Smooth muscle cell (in vitro differentiated cells): ENCODE measurements at regions not wholly inside any gene's neighbourhood (a gene's known extent, or its start where the extent isn't known, plus 50 kb on each side); places are given as distances from the start of the nearest gene placed in this dataset.

Experiments
- DNase-seq: peaks from one replicate; lab custom pipeline; 2025; ENCODE audit not compliant: unreplicated experiment; lab: John Stamatoyannopoulos, UW
- H2AFZ ChIP-seq: fragments of 200-600 bp; sonication (generic); 2 replicates; pipeline ENCODE4 v1.6.0; 2016; ENCODE audit warnings: antibody characterized with exemption, low read depth, mild to moderate bottlenecking
- H3F3A ChIP-seq: fragments of 200-600 bp; sonication (generic); 2 replicates; pipeline ENCODE4 v1.6.0; 2017; ENCODE audit warnings: antibody characterized with exemption, low read depth
- H3K27ac ChIP-seq: fragments of 200-600 bp; sonication (generic); 2 replicates; pipeline ENCODE4 v1.5.1; 2016; ENCODE audit warnings: low read depth, mild to moderate bottlenecking
- H3K27me3 ChIP-seq: fragments of 200-600 bp; sonication (generic); 2 replicates; pipeline ENCODE4 v1.6.1; 2016; ENCODE audit warnings: low read depth, mild to moderate bottlenecking
- H3K36me3 ChIP-seq: fragments of 200-600 bp; sonication (generic); 2 replicates; pipeline ENCODE4 v1.5.1; 2016; ENCODE audit warnings: low read depth
- H3K4me1 ChIP-seq: fragments of 200-600 bp; sonication (generic); 2 replicates; pipeline ENCODE4 v1.5.1; 2016; ENCODE audit warnings: low read depth
- H3K4me2 ChIP-seq: fragments of 200-600 bp; sonication (generic); 2 replicates; pipeline ENCODE4 v1.6.0; 2016; ENCODE audit warnings: mild to moderate bottlenecking
- H3K4me3 ChIP-seq: fragments of 200-600 bp; sonication (generic); 2 replicates; pipeline ENCODE4 v1.5.1; 2016; ENCODE audit warnings: mild to moderate bottlenecking
- H3K79me2 ChIP-seq: fragments of 200-600 bp; sonication (generic); 2 replicates; pipeline ENCODE4 v1.6.0; 2016; ENCODE audit warnings: low read depth, mild to moderate bottlenecking
- H3K9ac ChIP-seq: fragments of 200-600 bp; sonication (generic); 2 replicates; pipeline ENCODE4 v1.6.0; 2016; ENCODE audit warnings: low read depth
- H3K9me3 ChIP-seq: fragments of 200-600 bp; sonication (generic); replicated peaks from 2 replicates; pipeline ENCODE4 v1.5.1; 2016; ENCODE audit warnings: low read depth
- H4K20me1 ChIP-seq: fragments of 200-600 bp; sonication (generic); 2 replicates; pipeline ENCODE4 v1.6.0; 2016; ENCODE audit warnings: low read depth
- WGBS: methylation state at CpG from one replicate; pipeline ENCODE4 v1.1.7; 2016; ENCODE audit warnings: low lambda C conversion rate; 5-methylcytosine and 5-hydroxymethylcytosine counted together
- TF ChIP-seq, protein P1 (sequence below): fragments of 200-600 bp; sonication (generic); IDR thresholded peaks from 2 replicates; pipeline ENCODE4 v1.5.1; 2017; ENCODE audit warnings: borderline replicate concordance, mild to moderate bottlenecking, antibody characterized with exemption; ENCODE audit not compliant: insufficient read depth, poor library complexity, severe bottlenecking

DNA sequence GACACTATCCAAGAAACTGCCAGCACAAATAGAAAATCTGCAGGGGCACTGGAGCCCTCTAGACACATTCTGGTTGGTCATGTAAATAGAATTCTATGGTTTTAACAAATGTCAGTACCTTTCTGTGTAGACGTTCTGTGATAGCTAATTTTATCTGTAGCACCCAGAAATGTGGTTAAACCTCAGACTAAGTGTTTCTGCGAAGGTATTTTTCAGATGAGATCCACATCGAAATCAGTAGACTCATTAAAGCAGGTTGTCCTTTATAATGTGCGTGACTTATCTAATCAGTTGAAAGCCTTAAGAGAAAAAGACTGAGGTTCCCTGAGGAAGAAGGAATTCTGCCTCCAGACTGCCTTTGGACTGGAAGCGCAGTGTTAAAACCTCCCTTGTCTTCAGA, 922.9 kb downstream of the EFNB2 start:
- Histone ChIP-seq H3K4me1 (peaks cover 6% of the 10 kb centered on the region), H3K79me2 (no peaks in the 10 kb centered on the region), H2AFZ (no peak overlapping the region), H4K20me1 (no peaks in the 10 kb centered on the region), H3K27me3 (no peaks in the 10 kb centered on the region), H3K4me3 (no peak overlapping the region), H3F3A (no peaks in the 10 kb centered on the region), H3K36me3 (no peaks in the 10 kb centered on the region), H3K9me3 (no peaks in the 10 kb centered on the region), H3K9ac (no peak overlapping the region), H3K27ac (no peak overlapping the region), H3K4me2 (no peak overlapping the region)
- no peak for DNase-seq
- TF ChIP-seq, protein P1, sequence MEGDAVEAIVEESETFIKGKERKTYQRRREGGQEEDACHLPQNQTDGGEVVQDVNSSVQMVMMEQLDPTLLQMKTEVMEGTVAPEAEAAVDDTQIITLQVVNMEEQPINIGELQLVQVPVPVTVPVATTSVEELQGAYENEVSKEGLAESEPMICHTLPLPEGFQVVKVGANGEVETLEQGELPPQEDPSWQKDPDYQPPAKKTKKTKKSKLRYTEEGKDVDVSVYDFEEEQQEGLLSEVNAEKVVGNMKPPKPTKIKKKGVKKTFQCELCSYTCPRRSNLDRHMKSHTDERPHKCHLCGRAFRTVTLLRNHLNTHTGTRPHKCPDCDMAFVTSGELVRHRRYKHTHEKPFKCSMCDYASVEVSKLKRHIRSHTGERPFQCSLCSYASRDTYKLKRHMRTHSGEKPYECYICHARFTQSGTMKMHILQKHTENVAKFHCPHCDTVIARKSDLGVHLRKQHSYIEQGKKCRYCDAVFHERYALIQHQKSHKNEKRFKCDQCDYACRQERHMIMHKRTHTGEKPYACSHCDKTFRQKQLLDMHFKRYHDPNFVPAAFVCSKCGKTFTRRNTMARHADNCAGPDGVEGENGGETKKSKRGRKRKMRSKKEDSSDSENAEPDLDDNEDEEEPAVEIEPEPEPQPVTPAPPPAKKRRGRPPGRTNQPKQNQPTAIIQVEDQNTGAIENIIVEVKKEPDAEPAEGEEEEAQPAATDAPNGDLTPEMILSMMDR: no peak
- WGBS: 75% methylated on average over 5 of the region's 5 CpGs

DNA sequence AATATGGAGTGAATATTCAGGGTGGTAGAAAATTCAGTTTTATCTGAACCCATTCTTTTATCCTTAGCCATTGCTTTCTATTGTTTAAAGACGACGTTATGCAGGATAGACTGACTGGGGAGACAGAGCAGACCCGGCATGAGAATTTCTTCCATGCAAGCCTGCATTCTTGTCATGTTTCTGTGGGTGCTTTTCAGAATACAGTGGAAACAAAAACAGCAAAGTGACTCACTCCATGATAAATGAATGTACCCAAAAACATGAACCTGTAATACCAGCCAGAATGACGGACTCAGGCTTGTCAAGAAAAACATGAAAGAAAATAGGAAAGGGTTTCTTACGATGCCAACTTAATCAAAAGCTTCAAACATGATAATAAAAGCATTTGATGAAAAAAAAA, 924.0 kb downstream of the EFNB2 start:
- Histone ChIP-seq H4K20me1 (no peaks in the 10 kb centered on the region), H3K4me2 (peak overlapping the region; percentile 72), H2AFZ (no peak overlapping the region), H3K27me3 (no peaks in the 10 kb centered on the region), H3K4me1 (peaks cover 6% of the 10 kb centered on the region), H3K9ac (no peak overlapping the region), H3K4me3 (no peak overlapping the region), H3K36me3 (no peaks in the 10 kb centered on the region), H3K9me3 (no peaks in the 10 kb centered on the region), H3F3A (no peaks in the 10 kb centered on the region), H3K27ac (no peak overlapping the region), H3K79me2 (no peaks in the 10 kb centered on the region)
- DNase-seq: no peak
- TF ChIP-seq, protein P1: no peak
- 10% methylated on average over 5 of the region's 5 CpGs for WGBS

DNA sequence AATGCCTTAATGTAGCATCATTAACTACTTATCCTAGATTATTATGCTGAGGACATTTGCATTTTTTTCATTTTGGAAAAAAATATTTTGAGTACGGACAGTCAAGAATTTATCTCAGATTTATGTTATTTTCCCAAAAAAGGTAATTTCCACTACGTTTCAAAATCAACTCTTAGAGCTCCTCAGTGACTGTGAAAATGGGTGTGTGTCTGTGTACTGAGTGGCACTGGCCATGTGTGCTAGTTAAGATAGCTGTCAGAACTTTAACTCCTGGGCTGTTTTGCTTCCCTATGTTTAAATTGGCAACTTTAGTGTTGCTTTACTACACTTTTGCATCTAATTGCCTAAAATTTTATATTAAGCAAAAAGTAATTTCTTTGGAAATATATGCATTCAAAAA, 927.4 kb downstream of the EFNB2 start:
- no peaks in the 10 kb centered on the region for H4K20me1 ChIP-seq
- H3K36me3 ChIP-seq: no peaks in the 10 kb centered on the region
- no peak for DNase-seq
- no peak overlapping the region for H3K9ac ChIP-seq
- no peaks in the 10 kb centered on the region for H3K27me3 ChIP-seq
- TF ChIP-seq, protein P1: no peak
- H3F3A ChIP-seq: no peaks in the 10 kb centered on the region
- peaks cover 6% of the 10 kb centered on the region for H3K4me1 ChIP-seq
- no peak overlapping the region for H3K4me2 ChIP-seq
- no peak overlapping the region for H3K4me3 ChIP-seq
- WGBS: 76% methylated on average over 2 of the region's 2 CpGs
- no peak overlapping the region for H3K27ac ChIP-seq
- no peaks in the 10 kb centered on the region for H3K9me3 ChIP-seq
- H2AFZ ChIP-seq: no peak overlapping the region
- H3K79me2 ChIP-seq: no peaks in the 10 kb centered on the region

DNA sequence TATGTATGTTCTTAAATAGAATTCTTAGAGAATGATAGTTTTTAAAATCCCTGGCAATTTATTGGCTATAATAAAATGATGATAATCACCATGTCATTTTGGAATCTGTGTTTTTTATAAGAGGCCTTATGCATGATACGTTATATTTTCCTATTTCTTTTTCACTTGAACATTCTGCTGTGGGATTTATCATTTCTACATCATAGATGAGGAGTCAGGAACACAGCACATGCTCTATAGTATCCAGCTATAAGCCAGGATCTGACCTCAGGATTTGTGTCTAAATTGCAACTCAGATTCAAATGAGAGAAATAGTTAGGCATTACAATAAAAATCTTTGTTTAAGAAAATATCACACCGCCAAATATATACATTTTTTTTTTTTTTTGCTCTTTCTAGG, 928.0 kb downstream of the EFNB2 start:
- Histone ChIP-seq H4K20me1 (no peaks in the 10 kb centered on the region), H3K79me2 (no peaks in the 10 kb centered on the region), H3K4me1 (peaks cover 6% of the 10 kb centered on the region), H3F3A (no peaks in the 10 kb centered on the region), H3K27ac (no peak overlapping the region), H2AFZ (no peak overlapping the region), H3K9ac (no peak overlapping the region), H3K36me3 (no peaks in the 10 kb centered on the region), H3K9me3 (no peaks in the 10 kb centered on the region), H3K4me2 (no peak overlapping the region), H3K27me3 (no peaks in the 10 kb centered on the region), H3K4me3 (no peak overlapping the region)
- WGBS: 85% methylated on average over 2 of the region's 2 CpGs
- DNase-seq: no peak
- TF ChIP-seq, protein P1: no peak
